ENCODE measurements at regions not wholly inside any gene's neighbourhood (a gene's known extent, or its start where the extent isn't known, plus 50 kb on each side); places are given as distances from the start of the nearest gene placed in this dataset.

DNA sequence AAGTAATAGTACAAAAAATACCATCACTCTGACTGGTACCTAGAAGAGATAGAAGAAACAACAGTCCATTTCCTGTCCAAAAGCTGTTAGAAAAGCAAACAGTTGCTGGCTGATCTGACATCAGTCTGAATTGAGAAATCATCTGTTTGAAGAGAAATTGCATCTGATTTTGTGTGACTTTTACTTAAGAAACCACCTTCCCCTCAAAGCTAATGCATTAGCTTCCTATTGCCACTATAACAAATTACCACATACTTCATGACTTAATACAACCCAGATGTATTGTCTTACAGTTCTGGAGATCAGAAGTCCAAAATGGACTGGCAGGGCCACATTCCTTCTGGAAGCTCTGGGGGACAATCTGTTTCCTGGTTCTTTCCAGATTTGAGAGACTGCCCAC is 385.9 kb upstream of the TLE4 start:
- TF ChIP-seq, protein P1, sequence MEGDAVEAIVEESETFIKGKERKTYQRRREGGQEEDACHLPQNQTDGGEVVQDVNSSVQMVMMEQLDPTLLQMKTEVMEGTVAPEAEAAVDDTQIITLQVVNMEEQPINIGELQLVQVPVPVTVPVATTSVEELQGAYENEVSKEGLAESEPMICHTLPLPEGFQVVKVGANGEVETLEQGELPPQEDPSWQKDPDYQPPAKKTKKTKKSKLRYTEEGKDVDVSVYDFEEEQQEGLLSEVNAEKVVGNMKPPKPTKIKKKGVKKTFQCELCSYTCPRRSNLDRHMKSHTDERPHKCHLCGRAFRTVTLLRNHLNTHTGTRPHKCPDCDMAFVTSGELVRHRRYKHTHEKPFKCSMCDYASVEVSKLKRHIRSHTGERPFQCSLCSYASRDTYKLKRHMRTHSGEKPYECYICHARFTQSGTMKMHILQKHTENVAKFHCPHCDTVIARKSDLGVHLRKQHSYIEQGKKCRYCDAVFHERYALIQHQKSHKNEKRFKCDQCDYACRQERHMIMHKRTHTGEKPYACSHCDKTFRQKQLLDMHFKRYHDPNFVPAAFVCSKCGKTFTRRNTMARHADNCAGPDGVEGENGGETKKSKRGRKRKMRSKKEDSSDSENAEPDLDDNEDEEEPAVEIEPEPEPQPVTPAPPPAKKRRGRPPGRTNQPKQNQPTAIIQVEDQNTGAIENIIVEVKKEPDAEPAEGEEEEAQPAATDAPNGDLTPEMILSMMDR (IDR thresholded peaks at IDR 0.05; ENCODE audit: insufficient read depth, missing control alignments), result no peak
- DNase-seq (ENCODE audit: insufficient read length, low spot score), result no peak
- no peak for FAIRE-seq

DNA sequence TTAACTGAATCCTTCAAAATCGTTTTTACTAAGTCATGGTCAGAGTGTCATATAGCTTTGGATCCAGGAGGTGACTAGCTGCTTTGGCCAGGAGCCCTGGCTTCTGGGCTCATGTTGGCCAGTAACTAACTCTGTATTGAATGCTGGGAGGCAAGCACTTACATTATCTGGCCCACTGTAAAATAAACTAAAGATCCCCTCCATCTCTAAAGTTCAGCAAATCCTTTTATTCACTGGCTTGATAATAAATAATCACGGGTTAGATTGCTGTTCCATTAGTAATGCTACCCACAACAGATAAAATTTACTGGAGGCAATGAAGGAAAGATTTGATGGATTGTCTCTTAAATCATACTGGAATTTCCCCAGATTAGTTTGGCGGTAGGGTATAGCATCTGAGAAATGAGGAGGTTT is 382.2 kb upstream of the TLE4 start:
- TF ChIP-seq, protein P1 (IDR thresholded peaks at IDR 0.05; ENCODE audit: insufficient read depth, missing control alignments), result no peak
- DNase-seq (ENCODE audit: insufficient read length, low spot score), result no peak
- FAIRE-seq, result no peak

DNA sequence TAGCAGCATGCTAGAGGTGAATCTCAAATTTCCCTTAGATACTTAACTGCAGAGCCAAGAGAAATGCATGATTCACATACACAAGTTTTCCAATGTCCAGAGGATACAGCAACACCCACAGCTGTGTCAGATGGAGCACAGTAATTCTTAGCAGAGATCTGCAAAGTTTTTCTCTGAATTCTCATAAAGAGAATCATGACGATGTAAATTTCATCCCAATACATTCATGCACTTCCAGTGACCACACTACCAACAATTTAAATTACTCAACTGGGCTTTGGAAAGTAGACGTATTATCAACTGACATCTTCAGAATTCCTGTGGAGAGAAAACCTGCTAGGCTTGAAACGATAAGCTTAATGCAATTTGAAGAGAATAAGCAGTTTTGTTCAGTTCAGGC is 378.8 kb upstream of the TLE4 start:
- TF ChIP-seq, protein P1 (IDR thresholded peaks at IDR 0.05; ENCODE audit: insufficient read depth, missing control alignments), result no peak
- no peak for DNase-seq (ENCODE audit: insufficient read length, low spot score)
- FAIRE-seq, result no peak

DNA sequence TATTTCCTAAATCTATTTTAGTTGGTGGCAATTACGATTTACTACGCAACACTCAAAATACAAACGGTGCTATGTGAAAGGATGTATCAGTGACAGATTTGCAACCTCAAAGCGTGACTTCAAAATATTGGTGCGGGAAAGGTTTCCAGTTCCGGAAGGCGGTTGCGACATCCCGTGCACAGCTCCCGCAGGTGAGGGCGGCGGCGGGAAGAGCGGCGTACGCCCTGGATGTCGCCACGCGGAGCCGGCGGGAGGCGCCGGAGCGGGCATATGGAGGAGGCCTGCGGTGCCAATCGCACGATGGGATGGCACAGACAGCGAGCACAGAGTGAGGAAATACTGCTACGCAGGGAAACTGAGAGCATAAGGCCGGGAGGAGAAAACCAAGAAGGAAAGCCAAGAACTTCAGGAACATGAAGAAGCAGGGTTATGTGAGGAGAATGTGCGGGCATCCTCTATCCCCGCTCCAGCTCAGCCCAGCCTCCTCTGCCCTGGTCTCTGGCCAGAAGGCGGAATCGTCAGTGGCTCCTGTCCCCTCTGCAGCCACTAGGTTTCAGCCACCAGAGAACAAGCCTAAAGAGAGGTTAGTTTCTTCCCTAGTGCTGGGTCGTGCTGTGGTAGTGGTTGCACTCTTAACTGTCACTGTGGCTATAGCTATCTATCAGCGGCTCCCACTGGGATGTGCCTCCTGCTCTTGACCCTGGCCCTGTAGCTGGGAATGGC is 378.1 kb upstream of the TLE4 start:
- FAIRE-seq (no peak), DNase-seq (ENCODE audit: insufficient read length, low spot score) (no peak)
- TF ChIP-seq, protein P1 (IDR thresholded peaks at IDR 0.05; ENCODE audit: insufficient read depth, missing control alignments), result no peak

DNA sequence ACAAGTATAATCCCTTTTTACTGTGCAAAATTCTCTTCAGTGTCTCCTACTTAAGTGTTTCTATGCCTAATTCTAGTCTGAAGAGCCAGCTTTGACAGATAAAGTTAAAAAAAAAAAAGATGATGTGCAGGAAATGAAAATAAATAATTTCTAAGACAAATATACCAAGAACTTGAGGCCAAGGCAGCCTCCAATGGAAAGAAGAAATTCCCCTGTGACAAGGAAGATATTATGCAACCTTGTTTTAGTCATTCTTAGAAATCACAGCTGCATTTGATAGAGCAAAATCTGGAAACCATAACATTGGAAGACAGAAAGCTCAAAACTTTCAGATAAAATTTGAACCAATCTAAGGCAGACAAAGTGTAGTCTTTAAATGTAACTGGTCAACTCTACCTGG is 375.9 kb upstream of the TLE4 start:
- no peak for FAIRE-seq
- DNase-seq (ENCODE audit: insufficient read length, low spot score), result no peak
- TF ChIP-seq, protein P1 (IDR thresholded peaks at IDR 0.05; ENCODE audit: insufficient read depth, missing control alignments), result no peak

DNA sequence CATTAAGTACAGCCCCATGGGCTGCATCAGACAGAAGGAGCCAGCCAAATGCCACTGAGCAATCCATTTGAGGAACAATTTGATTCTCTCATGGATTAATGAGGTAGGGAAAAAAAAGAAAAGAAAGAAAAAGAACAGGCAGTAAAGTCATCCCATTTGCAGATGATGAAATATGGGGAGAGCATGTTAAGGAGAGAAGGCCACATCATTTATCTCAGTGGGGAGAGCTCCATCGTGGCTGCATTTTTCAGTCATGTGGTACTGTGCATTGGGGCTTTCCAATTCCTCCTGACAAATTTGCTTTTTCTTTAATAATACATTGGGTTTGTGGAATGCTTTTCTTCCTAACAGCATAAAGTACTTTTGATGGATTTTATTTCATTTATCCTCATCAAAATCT is 375.2 kb upstream of the TLE4 start:
- TF ChIP-seq, protein P1 (IDR thresholded peaks at IDR 0.05; ENCODE audit: insufficient read depth, missing control alignments), result no peak
- no peak for DNase-seq (ENCODE audit: insufficient read length, low spot score)
- FAIRE-seq, result no peak

DNA sequence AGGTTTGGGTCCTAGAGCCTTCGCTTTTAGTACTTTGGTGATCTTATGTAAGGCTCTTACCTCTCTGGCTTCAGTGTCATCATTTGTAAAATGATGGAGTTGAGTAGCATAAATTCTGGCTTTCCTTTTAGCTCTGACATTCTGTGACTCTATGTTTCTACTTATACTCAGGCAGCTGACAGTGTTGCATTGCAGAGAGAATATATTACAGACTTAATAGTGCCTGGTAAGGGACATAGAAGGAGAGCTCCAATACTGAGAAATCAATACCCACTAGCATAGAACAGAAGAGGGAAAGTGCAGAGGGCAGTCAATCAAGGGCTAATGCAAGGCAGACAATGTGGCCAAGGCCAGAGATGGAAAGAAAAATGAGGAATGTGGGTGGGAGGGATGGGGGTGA is 371.4 kb upstream of the TLE4 start:
- TF ChIP-seq, protein P1 (IDR thresholded peaks at IDR 0.05; ENCODE audit: insufficient read depth, missing control alignments), result no peak
- DNase-seq (ENCODE audit: insufficient read length, low spot score) (no peak), FAIRE-seq (no peak)

Measured in D721Med (cell line).